ENCODE measurements at regions not wholly inside any gene's neighbourhood (a gene's known extent, or its start where the extent isn't known, plus 50 kb on each side); places are given as distances from the start of the nearest gene placed in this dataset.

DNA sequence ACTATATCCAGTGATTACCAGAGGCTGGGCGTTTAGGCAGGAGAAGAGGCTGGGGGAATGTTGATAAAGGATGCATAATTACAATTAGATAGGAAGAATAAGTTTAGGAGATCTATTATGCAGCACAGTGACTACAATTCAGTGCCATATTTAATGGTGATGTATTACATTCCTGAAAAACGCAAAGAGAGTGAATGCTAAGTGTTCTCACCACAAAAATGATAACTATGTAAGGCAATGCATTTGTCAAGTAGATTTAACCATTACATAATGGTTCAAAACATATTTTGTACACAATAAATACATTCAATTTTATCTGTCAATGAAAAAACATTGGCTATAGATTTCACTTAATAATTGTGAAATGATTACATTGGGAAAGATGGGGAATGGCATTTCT, 548.9 kb downstream of the NUF2 start:
- TF ChIP-seq CTCF (conservative IDR thresholded peaks at IDR 0.05; ENCODE audit: low read depth, low read length) (no peak), EZH2 (IDR thresholded peaks at IDR 0.05; ENCODE audit: borderline replicate concordance, low read depth, low read length, poor library complexity, severe bottlenecking) (no peak)
